ENCODE measurements at regions not wholly inside any gene's neighbourhood (a gene's known extent, or its start where the extent isn't known, plus 50 kb on each side); places are given as distances from the start of the nearest gene placed in this dataset.
"Not testable (repeated sequence)": the region's sequence is repeated elsewhere in the genome, so short reads cannot be mapped to it uniquely, and the experiment has no call there.

DNA sequence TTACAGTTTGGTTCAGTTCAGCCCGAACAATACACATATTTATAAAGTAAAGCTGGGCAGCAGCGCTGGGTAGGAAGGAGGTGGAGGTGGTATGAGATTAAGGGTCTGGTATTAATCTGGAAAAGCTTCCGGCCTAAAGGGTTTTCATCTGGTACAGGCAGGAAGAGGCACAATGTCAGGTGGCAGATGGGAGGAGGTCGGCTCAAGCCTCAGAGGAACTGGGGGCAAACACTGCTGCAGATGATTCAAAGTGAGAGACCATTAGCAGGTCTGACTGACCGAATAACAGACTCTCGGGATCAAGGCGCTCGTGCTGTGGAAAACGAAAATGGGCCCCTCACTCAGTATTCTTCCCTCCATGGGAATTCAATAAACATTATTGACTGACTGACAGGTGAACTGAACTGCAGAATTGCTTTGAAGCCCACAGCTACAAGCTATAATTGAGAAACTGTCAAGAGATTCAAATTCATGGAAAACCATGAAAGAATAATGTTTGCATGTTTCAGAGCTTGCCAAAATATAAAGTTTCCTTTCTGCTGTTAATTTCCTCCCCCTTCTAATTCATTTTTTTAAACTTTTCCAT lies 75.3 kb downstream of the TMEM167A start:
- DNase-seq, result no peak

DNA sequence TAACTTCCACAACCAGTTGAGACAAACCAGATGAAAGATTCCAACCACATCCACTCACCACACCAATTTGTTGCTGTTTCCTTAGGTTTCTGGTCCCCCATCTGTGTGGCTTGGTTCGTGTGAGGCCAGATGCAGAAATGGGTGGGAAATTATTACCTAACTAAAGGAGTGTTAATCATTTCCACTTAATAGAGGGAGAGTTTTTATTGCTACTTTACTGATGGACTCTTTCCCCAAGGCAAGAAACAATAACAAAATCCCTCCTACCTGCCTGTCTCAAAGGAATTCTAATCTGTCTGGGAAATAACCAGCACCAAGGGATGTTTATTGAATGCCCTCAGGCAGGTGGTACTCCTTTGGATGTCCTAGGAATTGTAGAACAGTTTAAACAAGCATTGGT lies 76.3 kb downstream of the TMEM167A start:
- DNase-seq, result no peak

DNA sequence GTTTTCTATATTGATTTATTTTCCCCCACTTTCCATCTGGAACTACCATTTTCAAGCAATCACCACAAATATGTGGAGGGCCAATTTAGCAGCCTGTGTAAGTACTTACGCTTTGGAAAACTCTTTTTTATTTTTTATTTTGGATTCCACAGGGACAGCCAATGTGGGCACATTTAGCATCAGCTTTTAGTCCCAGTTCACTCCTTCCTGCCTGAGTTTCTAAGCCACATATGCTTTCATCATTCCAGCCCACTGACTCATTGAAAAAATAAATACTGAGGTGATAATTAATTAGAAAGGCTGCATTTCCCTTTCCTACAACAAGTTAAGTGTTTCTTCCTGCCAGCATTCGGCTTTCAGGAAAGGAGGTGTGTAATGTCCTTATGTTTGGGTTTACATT lies 76.8 kb downstream of the TMEM167A start:
- no peak for DNase-seq

DNA sequence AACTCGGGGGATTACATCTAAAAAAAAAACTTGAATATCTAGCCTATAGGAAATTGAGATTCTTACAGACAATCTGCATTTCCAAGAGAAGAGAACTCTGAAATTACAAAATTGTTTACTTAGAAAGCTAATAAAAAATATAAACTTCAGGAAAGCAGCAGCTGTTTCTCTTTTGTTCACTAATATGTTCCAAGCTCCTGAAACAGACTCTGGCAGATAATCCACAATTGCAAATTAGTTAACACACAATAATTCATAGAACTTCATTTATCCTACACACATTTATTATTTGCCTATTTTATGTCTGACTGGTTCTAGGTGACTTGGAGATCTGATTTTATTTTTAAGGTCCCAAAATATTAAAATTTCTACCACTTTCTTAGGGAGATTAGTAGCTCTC lies 83.8 kb downstream of the TMEM167A start:
- DNase-seq, result no peak

DNA sequence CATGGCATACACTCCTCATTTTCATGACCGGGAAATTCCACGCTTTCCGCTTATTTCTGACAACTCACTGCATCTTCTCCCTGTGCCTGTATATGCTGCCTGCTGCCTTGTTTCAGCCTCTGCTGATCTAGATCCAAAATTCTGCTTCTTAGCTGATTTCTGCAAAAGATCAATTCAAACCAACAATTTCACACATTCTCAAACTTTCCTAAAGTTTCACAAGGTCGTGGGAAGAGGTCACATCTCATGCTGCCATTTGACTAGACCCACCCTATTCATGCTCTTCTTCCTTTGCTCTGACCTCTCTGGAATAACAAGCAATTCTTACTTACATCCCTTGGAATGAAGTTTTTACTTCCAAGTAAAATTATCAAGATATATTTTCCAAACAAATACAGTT lies 84.5 kb downstream of the TMEM167A start:
- no peak for DNase-seq

DNA sequence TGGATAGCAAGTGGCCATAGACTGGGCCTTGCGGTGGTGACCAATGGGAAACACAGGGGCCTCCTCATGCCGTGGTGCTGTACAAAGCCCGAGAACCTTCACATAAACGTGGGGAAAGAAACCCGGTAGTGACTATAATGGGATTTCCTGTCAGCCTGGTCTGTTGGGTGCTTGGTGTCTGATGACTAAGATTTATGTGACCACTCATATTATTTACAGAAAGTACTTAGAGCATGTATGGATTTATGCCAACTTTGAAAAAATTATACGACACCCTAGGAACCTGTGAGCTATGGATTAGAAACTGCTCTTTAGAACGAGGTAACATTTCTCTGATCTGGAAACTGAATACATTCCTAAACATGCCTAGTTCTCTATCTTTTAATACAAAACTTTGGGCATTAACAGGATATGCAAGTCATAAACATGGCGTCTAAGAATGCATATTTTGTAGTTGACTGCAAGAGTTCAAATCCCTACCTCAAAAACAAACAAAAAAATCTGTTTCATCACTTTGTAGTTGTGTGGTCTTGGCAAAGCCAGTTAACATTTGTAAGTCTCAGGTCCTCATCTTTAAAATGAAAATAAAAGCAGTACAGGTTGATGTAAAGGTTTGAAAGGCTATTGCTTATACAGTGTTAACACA lies 85.4 kb downstream of the TMEM167A start:
- no peak for DNase-seq

DNA sequence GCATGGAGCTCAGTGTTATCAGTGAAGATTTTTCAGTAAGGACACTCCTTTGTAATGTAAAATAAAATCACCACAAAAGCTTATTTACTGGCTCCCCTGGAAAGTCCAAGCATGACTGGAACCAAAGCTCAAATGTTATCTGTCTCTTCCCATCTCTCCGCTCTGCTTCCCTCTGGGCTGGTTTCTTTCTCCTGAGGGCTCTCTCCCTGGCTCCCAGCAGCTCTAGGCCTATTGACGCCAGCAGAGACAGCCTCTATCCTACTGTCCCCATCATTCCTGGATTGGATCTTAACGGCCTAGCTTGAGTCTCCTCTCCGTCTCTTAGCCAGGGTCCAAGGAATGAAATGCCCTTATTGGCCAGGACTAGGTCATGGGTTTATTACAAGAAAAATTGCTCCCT lies 86.1 kb downstream of the TMEM167A start:
- DNase-seq, result no peak

DNA sequence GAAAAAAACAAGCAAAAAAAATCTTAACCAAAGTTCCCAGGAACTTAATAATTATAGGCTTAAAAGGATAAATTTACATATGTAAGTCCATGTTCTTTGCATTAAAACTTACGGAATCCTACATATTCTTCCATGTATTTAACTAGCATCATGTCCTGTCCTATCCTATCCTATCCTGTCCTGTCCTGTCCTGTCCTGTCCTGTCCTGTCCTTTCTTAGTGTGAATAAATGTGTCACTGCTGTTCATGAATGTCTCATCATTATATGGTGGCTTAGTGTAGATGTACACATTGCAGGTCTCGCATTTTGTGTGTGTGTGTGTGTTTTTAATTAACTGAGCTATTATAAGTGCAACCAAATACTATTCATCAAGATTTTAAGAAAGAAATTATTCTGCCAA lies 90.0 kb downstream of the TMEM167A start:
- DNase-seq, result no peak

DNA sequence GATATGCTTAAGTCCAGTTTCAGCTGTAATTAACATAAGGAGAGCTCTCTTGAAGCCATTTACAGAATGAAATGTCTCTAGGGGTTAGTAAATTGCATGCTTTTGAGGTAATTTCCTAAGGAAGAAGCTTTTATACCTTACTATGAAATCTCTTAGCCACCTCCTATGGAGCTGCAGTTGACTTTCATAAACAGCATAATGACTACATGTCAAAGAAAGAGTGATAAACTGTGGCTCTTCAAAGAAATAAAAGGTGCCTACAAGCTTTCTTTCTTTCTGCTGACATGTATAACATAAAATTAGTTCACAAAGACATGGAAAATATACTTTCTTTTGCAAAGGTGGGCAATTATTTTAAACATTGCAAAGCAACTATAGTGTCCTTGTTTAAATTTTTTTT lies 90.8 kb downstream of the TMEM167A start:
- DNase-seq, result no peak

DNA sequence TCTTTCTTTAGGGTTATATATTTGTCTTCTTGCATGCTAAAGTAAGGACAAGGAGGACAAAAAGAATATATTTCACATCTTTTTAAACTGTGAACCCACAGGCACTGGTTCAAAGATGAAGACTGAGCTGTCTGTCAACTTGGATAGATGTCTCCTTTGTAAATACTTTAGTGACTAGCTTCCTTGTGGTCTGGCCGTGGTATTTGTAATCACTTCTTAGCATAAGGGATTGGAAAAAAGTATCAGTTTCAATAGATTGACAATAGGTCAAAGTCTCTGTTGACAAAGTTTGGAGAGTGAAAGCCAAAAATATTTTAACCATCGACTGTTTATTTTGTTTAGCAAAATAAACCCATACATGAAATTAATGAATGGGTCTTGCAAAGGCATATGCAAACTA lies 91.4 kb downstream of the TMEM167A start:
- DNase-seq, result no peak

DNA sequence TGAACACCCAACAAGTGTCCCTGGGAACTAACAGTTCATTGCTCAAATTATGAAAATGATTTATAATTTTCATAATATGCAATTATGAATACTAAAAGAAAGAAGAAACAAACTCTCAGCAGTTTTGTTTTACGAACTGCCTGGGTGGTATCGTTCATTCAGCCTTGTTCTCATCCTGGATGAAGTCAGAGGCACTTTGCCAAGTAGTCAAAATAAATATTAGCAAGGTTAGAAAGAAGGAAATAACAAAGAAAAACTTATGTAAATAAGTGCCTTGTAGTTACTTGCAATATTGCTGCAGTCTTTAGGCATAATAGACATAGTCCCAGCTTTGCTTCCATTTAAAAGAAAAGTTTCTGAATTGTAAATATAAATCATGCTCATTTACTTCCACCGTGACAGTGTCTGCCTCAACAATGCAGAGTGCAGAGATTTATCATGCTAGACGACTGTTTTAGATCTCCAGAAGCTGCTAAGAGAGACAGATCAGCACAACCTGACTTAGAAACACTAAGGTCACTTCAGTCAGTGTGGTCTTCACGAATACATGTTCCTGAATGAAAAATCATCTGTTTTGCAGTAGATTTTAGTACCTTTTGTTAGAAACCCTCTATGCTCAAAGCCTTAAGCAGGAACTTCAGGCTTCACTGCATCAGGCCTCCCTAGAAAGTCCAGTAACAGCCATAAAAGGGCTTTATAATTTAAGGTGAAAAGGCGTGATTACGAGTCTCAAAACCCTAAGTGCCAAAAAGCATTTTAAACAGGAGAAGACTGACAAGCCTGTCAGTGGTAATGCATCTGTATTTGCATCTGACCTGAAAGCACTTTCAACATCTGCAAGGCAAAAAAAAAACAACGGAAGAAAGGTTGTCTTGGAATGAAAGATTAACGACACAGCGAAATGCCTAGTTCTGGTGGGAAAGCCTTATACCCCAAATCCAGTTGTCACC lies 92.1 kb downstream of the TMEM167A start:
- DNase-seq, result no peak

DNA sequence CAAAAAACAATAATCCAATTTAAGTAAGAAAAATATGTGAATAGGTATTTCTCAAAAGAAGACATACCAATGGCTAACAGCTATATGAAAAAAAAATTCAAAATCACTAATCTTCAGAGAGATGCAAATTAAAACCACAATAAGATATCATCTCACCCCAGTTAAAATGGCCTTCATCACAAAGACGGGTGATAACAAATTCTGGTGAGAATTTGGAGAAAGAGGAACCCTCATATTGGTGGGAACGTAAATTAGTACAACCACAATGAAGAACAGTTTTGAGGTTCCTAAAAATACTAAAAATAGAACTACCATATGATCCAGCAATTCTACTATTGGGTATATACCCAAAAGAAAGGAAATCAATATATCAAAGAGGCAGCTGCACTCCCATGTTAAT lies 94.3 kb downstream of the TMEM167A start:
- no peak for DNase-seq

DNA sequence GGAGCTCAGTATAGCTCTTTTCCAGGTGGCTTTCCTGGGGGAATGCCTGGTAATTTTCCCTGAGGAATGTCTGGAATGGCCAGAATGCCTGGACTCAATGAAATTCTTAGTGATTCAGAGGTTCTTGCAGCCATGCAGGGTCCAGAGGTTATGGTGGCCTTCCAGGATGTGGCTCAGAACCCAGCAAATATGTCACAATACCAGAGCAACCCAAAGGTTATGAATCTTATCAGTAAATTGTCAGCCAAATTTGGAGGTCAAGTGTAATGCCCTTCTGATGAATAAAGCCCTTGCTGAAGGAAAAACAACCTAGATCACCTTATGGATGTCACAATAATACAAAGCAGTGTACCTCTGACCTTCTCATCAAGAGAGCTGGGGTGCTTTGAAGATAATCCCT lies 100.3 kb downstream of the TMEM167A start:
- DNase-seq, result not testable (repeated sequence)

DNA sequence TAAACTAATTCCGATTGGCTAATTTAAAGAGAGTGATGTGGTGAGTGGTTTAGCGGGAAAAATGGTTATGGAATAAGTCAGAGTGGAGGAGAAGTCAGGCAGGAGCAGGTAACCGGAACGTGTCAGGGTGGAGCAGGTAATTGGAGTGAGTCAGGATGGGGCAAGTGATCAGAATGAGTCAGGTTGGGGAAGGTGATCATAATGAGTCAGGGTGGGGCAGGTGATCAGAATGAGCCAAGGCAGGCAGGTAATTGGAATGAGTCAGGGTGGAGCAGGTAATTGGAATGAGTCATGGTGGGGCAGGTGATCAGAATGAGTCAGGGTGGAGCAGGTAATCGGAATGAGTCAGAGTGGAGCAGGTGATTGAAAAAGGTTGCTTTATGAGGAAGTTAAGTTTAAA lies 101.4 kb downstream of the TMEM167A start:
- DNase-seq, result no peak

DNA sequence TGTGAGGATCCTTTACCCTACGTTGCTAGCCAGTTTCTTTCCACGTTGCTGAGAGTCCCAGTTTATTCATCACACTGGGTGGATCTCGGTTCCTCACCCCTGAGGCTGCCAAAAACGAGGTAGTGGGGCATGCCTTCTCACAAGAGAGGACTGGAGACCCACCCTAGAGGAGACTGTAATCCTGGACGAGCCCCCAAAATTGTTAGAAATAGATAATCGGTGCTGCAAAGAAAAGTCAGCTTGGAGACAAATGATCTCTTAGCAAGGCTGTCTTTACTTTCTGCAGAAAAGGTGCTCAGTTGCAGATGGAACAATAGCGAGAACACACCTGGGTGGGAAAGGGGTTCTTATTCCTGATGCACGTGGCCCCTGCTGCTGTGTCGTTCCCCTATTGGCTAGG lies 101.8 kb downstream of the TMEM167A start:
- DNase-seq, result no peak

DNA sequence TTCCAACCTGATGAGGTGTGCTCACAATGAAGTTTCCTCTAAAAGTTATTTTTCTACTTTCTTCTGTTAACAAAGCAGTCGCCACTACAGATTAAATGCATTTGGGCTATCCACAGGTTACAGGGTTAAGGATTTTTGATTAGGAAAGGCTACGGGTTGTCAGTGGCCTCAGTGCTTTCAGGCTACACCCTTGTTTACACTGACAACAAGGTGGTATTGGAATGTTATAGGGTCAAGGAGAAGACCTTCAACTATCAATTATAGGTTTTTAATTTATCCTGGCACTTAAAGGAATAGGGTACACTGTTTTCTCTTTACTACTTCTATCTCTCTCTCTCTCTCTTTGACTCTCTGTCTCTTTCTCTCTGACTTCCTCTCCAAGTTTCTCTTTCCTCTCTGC lies 102.8 kb downstream of the TMEM167A start:
- DNase-seq, result not testable (repeated sequence)

DNA sequence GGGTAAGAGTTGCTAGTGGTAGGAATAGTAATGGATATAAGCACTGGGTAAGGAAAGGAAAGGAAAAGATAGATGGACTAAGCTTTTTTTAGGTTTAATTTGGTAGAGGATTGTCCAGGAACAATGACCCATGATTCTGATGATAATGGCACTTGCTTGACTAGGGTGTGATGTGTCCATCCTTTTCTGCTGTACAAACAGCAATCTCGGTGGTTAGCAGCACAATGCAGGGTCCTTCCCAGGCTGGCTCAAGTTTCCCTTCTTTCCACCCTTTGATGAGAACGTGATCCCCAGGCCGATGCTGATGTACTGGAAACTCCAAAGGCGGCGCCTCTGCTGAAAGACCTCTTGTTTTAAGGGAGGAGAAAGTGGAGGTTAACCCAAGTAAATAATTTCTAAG lies 105.3 kb downstream of the TMEM167A start:
- DNase-seq, result no peak

DNA sequence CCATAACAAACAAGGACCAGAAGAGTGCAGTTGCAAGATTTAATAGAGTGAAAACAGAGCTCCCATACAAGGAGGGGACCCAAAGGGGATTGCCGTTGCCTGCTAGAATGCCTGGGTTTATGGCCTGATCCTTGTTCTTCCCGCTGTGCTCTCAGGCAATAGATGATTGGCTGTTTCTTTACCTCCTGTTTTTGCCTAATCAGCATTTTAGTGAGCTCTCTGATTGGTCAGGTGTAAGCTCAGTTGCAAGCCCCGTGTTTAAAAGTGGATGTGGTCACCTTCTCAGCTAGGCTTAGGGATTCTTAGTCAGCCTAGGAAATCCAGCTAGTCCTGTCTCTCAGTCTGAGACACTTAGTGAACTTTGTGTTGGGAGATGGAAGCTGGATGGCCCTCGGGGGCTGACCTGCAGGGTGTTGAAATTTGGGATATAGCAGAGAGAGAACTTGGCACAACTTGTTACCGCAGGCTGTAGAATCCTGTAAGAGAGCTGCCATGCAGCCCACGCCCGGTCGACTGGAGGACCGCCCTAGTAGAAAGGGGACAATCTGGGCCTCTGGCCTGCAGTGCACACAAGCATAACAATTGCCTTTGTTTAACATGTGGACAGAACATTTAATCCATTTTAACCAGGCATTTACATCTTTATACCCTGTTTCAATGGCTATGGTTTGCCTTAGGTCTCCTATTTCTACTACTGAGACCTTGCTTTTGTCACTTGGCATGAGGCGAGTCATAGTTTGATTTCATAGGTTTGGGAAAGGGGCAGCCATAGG lies 106.0 kb downstream of the TMEM167A start:
- not testable (repeated sequence) for DNase-seq

DNA sequence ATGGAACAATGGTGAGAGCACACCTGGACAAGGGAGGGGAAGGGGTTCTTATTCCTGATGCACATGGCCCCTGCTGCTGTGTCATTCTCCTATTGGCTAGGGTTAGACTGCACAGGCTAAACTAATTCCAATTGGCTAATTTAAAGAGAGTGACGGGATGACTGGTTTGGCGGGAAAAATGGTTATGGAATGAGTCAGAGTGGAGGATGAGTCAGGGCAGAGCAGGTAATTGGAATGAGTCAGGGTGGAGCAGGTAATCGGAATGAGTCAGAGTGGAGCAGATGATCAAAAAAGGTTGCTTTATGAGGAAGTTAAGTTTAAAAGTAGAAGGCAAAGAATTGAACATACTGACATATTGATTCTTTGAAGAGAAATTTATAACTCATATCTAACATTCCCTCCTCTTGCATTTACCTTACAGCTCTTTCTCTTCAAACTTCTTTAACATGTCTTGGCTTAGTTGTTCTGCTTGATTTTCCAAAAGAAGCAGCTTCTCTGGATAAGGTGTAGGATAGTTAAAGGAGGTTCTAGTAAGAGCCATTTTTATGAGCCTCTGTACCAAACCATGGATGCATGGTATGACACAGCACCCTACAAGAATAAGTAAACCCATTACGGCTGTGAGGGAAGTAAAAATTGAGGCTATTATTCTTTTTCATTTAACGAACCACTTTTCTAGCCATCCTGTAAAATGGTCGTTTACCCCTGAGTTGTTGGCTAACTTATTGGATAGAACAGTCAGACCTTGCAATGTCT lies 107.8 kb downstream of the TMEM167A start:
- DNase-seq, result not testable (repeated sequence)

DNA sequence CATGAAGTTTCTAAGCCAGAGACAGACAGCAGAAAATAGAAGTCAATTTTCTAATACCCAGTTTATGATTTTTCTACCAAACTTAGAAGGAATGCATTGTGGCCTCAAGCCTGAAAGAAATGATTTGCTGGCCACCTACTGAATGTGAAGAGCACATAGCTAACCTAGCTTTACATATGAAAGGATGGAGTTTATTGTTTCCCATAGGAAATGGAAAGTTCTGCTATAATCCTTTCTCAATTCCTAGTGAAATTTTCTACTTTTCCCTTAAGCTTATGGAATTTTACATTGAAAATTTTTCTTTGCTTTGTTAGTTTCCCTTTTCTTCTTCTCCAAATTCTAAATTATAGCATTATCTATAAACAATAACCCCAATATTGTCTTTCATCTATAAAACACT lies 110.1 kb downstream of the TMEM167A start:
- no peak for DNase-seq

DNA sequence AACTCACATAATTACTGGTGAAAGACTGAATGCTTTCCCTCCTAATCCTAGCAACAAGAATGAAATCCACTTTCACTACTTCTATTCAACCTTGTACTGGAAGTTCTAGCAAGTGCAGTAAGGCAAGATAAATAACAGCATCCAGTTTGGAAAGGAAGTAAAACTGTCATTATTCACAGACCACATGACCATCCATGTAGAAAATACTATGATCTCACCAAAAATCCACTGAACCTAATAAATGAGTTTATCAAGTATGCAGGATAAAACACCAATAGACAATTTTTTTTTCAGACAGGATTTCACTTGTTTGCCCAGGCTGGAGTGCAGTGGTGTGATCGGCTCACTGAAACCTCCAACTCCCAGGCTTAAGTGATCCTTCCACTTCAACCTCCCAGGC lies 117.7 kb downstream of the TMEM167A start:
- no peak for DNase-seq

DNA sequence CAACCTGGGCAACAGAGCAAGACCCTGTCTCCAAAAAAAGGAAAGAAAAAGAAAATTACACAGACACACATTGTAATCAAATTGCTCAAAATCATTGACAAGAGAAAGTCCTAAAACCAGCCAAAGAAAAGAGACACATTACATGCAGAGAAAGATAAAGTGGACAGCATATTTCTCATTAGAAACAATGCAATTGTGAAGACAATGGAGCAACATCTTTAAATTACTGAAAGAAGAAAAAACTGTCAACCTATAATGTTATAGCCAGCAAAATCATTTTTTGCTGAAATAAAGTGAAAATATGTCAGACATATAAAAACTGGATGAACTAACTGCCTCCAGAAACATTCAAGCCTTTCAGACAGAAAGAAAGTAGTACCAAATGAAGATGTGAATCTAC lies 120.6 kb downstream of the TMEM167A start:
- DNase-seq, result no peak

DNA sequence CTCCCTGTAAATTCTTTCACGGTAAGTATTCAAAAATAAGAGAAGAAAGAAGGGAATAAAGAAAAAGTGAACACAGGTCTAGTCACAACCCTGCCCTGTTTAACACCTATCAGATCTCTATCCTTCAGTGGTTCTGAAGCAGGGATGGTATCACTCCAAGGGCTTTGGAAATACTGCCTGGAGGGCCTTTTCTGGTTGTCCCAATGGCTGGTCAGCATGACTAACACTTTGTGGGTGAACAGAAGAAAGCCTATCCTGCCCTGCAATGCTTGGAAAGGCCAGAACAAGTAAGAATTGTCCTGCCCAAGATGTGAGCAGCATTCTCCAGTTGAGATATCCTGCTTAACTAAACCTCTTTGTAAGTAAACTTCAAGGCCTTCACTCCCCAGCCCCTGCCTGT lies 124.9 kb downstream of the TMEM167A start:
- DNase-seq, result no peak

Measured in NCI-H2171 (cell line).